Naive thymus-derived CD8-positive, alpha-beta T cell (primary cell): ENCODE measurements at regions not wholly inside any gene's neighbourhood (a gene's known extent, or its start where the extent isn't known, plus 50 kb on each side); places are given as distances from the start of the nearest gene placed in this dataset.

Source experiments
- ATAC-seq, 2 donors: fragments of 150-1000 bp; cut with Tn5 transposase in 1 of 2; sonication (Bioruptor Pico), chemical (Tn5 transposase) in 1 of 2; 1 replicate in 1 of 2; 2 replicates in 1 of 2; pipeline ENCODE4 v1.10.0; 2021; ENCODE audit warnings: mild to moderate bottlenecking in 2 of 2, moderate library complexity in 2 of 2
- POLR2A ChIA-PET: fragments of 350-600 bp; sonication (Branson Sonifier 250); formaldehyde crosslinking; loops from one replicate; lab custom pipeline; 2021; ENCODE audit warnings: antibody characterized with exemption; lab: Charles Lee
- DNase-seq, 10 donors: peaks; one replicate each; pipeline versions ENCODE4 v3.0.0 to v3.0.0-alpha.2; 2020 to 2022
- H3K27ac Mint-ChIP-seq, 10 donors: one replicate each; pipeline ENCODE4 v1.8.0; 2020 to 2022; ENCODE audit warnings: mild to moderate bottlenecking in 10 of 10, mixed read lengths in 10 of 10, moderate library complexity in 4 of 10, inconsistent platforms in 1 of 10
- H3K27me3 Mint-ChIP-seq, 5 donors: one replicate each; pipeline ENCODE4 v1.8.0; 2021 to 2022; ENCODE audit warnings: mixed read lengths in 5 of 5
- H3K36me3 Mint-ChIP-seq, 3 donors: one replicate each; pipeline ENCODE4 v1.8.0; 2020 to 2022; ENCODE audit warnings: mixed read lengths in 3 of 3, mild to moderate bottlenecking in 2 of 3, inconsistent platforms in 1 of 3
- H3K4me1 Mint-ChIP-seq, 4 donors: one replicate each; pipeline ENCODE4 v1.8.0; 2021 to 2022; ENCODE audit warnings: mixed read lengths in 4 of 4
- H3K4me3 Mint-ChIP-seq, 10 donors: one replicate each; pipeline ENCODE4 v1.8.0; 2020 to 2022; ENCODE audit warnings: mild to moderate bottlenecking in 10 of 10, mixed read lengths in 10 of 10, moderate library complexity in 6 of 10, inconsistent platforms in 1 of 10
- H3K9me3 Mint-ChIP-seq, 9 donors: one replicate each; pipeline ENCODE4 v1.8.0; 2020 to 2022; ENCODE audit warnings: mixed read lengths in 9 of 9, mild to moderate bottlenecking in 3 of 9, inconsistent platforms in 1 of 9, moderate library complexity in 1 of 9

GRCh38 chr2:176747928-176748327 is 464.7 kb upstream of the HNRNPA3 start:
- Mint-ChIP-seq H3K27me3 (peaks cover 0 to 1% (median under 1%) of the 10 kb centered on the region in 5 donors), H3K4me3 (no peak overlapping the region), H3K27ac (peak overlapping the region in 1 of 10 donors; percentile 10), H3K36me3 (no peaks in the 10 kb centered on the region), H3K4me1 (peaks cover 0 to 6% (median 4%) of the 10 kb centered on the region in 4 donors), H3K9me3 (no peaks in the 10 kb centered on the region)
- POLR2A ChIA-PET: no interaction called here
- no peak for DNase-seq
- no peak for ATAC-seq

GRCh38 chr2:176748662-176749061 is 463.9 kb upstream of the HNRNPA3 start:
- POLR2A ChIA-PET: no interaction called here
- ATAC-seq: no peak
- no peak overlapping the region for H3K4me3 Mint-ChIP-seq

GRCh38 chr2:176751314-176752227 is 461.0 kb upstream of the HNRNPA3 start:
- no peaks in the 10 kb centered on the region for H3K9me3 Mint-ChIP-seq
- no peaks in the 10 kb centered on the region for H3K4me1 Mint-ChIP-seq
- H3K27me3 Mint-ChIP-seq: peaks cover 0 to 4% (median 0%) of the 10 kb centered on the region in 5 donors
- no peak overlapping the region for H3K4me3 Mint-ChIP-seq
- H3K27ac Mint-ChIP-seq: no peak overlapping the region
- H3K36me3 Mint-ChIP-seq: no peaks in the 10 kb centered on the region
- POLR2A ChIA-PET: no interaction called here
- DNase-seq: no peak
- ATAC-seq: no peak

More at GRCh38 chr2:176748662-176749061, 463.9 kb upstream of the HNRNPA3 start:
- Mint-ChIP-seq H3K27me3 (peaks cover 0 to 2% (median 0%) of the 10 kb centered on the region in 5 donors), H3K9me3 (no peaks in the 10 kb centered on the region), H3K4me1 (peaks cover 0 to 6% (median 4%) of the 10 kb centered on the region in 4 donors), H3K36me3 (no peaks in the 10 kb centered on the region), H3K27ac (peak overlapping the region in 1 of 10 donors; percentile 3)
- no peak for DNase-seq

- ATAC-seq (no peak), DNase-seq (no peak)
- Mint-ChIP-seq H3K9me3 (no peaks in the 10 kb centered on the region), H3K4me3 (no peak overlapping the region), H3K4me1 (no peaks in the 10 kb centered on the region), H3K36me3 (no peaks in the 10 kb centered on the region), H3K27ac (no peak overlapping the region), H3K27me3 (peaks cover 0 to 4% (median 0%) of the 10 kb centered on the region in 5 donors)
- POLR2A ChIA-PET: no interaction called here
Observed at GRCh38 chr2:176752295-176752694, 460.3 kb upstream of the HNRNPA3 start.

GRCh38 chr2:176753205-176753604 is 459.4 kb upstream of the HNRNPA3 start:
- no peak for ATAC-seq
- Mint-ChIP-seq H3K27ac (no peak overlapping the region), H3K27me3 (peaks cover 0 to 12% (median 5%) of the 10 kb centered on the region in 5 donors), H3K36me3 (no peaks in the 10 kb centered on the region), H3K9me3 (peaks cover 0 to 2% (median 0%) of the 10 kb centered on the region in 9 donors), H3K4me3 (no peak overlapping the region), H3K4me1 (no peaks in the 10 kb centered on the region)
- no peak for DNase-seq
- POLR2A ChIA-PET: no interaction called here

- no peaks in the 10 kb centered on the region for H3K36me3 Mint-ChIP-seq
- no peaks in the 10 kb centered on the region for H3K4me1 Mint-ChIP-seq
- H3K27me3 Mint-ChIP-seq: peaks cover 0 to 13% (median 5%) of the 10 kb centered on the region in 5 donors
- H3K4me3 Mint-ChIP-seq: no peak overlapping the region
- POLR2A ChIA-PET: no interaction called here
- H3K27ac Mint-ChIP-seq: no peak overlapping the region
- peaks cover 0 to 2% (median 0%) of the 10 kb centered on the region in 9 donors for H3K9me3 Mint-ChIP-seq
- ATAC-seq (no peak), DNase-seq (no peak)
Observed at GRCh38 chr2:176753752-176754474, 458.7 kb upstream of the HNRNPA3 start.

- no peaks in the 10 kb centered on the region for H3K4me1 Mint-ChIP-seq
- H3K9me3 Mint-ChIP-seq: peaks cover 0 to 2% (median 0%) of the 10 kb centered on the region in 9 donors
- H3K4me3 Mint-ChIP-seq: no peak overlapping the region
- DNase-seq (no peak), ATAC-seq (no peak)
- H3K27ac Mint-ChIP-seq: no peak overlapping the region
- H3K27me3 Mint-ChIP-seq: peaks cover 0 to 13% (median 5%) of the 10 kb centered on the region in 5 donors
- H3K36me3 Mint-ChIP-seq: no peaks in the 10 kb centered on the region
- POLR2A ChIA-PET: no interaction called here
Observed at GRCh38 chr2:176755537-176756135, 457.0 kb upstream of the HNRNPA3 start.

- Mint-ChIP-seq H3K4me1 (no peaks in the 10 kb centered on the region), H3K27me3 (peaks cover 3 to 15% (median 6%) of the 10 kb centered on the region in 5 donors), H3K4me3 (no peak overlapping the region), H3K9me3 (peaks cover 0 to 2% (median 0%) of the 10 kb centered on the region in 9 donors), H3K27ac (no peak overlapping the region), H3K36me3 (no peaks in the 10 kb centered on the region)
- ATAC-seq (no peak), DNase-seq (no peak)
- POLR2A ChIA-PET: no interaction called here
Observed at GRCh38 chr2:176758426-176758825, 454.2 kb upstream of the HNRNPA3 start.

- no peak for ATAC-seq
Observed at GRCh38 chr2:176760439-176760838, 452.2 kb upstream of the HNRNPA3 start.

GRCh38 chr2:176763130-176763529 is 449.5 kb upstream of the HNRNPA3 start:
- H3K36me3 Mint-ChIP-seq: no peaks in the 10 kb centered on the region
- peaks cover 0 to 5% (median 0%) of the 10 kb centered on the region in 9 donors for H3K9me3 Mint-ChIP-seq
- no peak overlapping the region for H3K27ac Mint-ChIP-seq
- DNase-seq (no peak), ATAC-seq (no peak)
- H3K27me3 Mint-ChIP-seq: peaks cover 5 to 12% (median 11%) of the 10 kb centered on the region in 5 donors
- POLR2A ChIA-PET: no interaction called here
- no peak overlapping the region for H3K4me3 Mint-ChIP-seq
- H3K4me1 Mint-ChIP-seq: no peaks in the 10 kb centered on the region

More at GRCh38 chr2:176760439-176760838, 452.2 kb upstream of the HNRNPA3 start:
- peaks cover 0 to 2% (median 0%) of the 10 kb centered on the region in 9 donors for H3K9me3 Mint-ChIP-seq
- POLR2A ChIA-PET: no interaction called here
- DNase-seq: no peak
- H3K4me3 Mint-ChIP-seq: no peak overlapping the region
- H3K36me3 Mint-ChIP-seq: no peaks in the 10 kb centered on the region
- no peak overlapping the region for H3K27ac Mint-ChIP-seq
- peaks cover 5 to 22% (median 12%) of the 10 kb centered on the region in 5 donors for H3K27me3 Mint-ChIP-seq
- H3K4me1 Mint-ChIP-seq: no peaks in the 10 kb centered on the region

- Mint-ChIP-seq H3K27me3 (peaks cover 8 to 16% (median 11%) of the 10 kb centered on the region in 5 donors), H3K9me3 (peaks cover 0 to 5% (median 0%) of the 10 kb centered on the region in 9 donors), H3K27ac (no peak overlapping the region), H3K36me3 (no peaks in the 10 kb centered on the region), H3K4me3 (no peak overlapping the region), H3K4me1 (peaks cover 0 to 6% (median 4%) of the 10 kb centered on the region in 4 donors)
- no peak for ATAC-seq
- POLR2A ChIA-PET: no interaction called here
- DNase-seq: no peak
Observed at GRCh38 chr2:176763851-176764404, 448.7 kb upstream of the HNRNPA3 start.

- Mint-ChIP-seq H3K27me3 (peaks cover 8 to 21% (median 11%) of the 10 kb centered on the region in 5 donors), H3K4me1 (peaks cover 0 to 10% (median 8%) of the 10 kb centered on the region in 4 donors), H3K9me3 (peaks cover 0 to 10% (median 0%) of the 10 kb centered on the region in 9 donors), H3K36me3 (no peaks in the 10 kb centered on the region), H3K27ac (no peak overlapping the region), H3K4me3 (no peak overlapping the region)
- no peak for ATAC-seq
- POLR2A ChIA-PET: no interaction called here
- no peak for DNase-seq
Observed at GRCh38 chr2:176764921-176765320, 447.7 kb upstream of the HNRNPA3 start.
